ENCODE measurements at regions not wholly inside any gene's neighbourhood (a gene's known extent, or its start where the extent isn't known, plus 50 kb on each side); places are given as distances from the start of the nearest gene placed in this dataset.

DNA sequence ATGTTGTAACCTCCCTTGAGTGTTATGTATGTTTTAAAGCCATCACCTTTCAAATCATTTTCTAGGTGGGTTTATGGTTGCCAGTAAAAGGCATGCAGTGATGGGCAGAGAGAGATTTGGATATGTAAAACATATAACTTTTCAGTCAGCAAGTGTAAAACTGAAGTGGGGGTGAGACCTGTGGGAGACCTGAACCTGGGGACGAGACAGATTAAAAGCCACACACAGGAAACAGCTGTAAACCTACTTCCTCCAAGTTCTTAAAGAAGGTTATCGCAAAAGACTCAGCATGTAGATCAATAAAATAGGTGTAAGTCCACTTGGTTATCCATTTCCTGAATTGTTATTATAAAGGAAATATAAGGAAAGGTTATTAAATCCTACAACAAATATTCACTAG lies 76.6 kb downstream of the YIPF5 start:
- ChIA-PET CTCF (interaction anchor here (1.0 to 1.1 kb wide), 2 partner anchors 17 to 20 kb away, joined by 3 read pairs; no protein-coding TSS in a partner anchor), POLR2A (no interaction called here)
- DNase-seq (ENCODE audit: extremely low spot score): no peak
- TF ChIP-seq, protein P1, sequence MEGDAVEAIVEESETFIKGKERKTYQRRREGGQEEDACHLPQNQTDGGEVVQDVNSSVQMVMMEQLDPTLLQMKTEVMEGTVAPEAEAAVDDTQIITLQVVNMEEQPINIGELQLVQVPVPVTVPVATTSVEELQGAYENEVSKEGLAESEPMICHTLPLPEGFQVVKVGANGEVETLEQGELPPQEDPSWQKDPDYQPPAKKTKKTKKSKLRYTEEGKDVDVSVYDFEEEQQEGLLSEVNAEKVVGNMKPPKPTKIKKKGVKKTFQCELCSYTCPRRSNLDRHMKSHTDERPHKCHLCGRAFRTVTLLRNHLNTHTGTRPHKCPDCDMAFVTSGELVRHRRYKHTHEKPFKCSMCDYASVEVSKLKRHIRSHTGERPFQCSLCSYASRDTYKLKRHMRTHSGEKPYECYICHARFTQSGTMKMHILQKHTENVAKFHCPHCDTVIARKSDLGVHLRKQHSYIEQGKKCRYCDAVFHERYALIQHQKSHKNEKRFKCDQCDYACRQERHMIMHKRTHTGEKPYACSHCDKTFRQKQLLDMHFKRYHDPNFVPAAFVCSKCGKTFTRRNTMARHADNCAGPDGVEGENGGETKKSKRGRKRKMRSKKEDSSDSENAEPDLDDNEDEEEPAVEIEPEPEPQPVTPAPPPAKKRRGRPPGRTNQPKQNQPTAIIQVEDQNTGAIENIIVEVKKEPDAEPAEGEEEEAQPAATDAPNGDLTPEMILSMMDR (IDR thresholded peaks at IDR 0.05; ENCODE audit: control extremely low read depth, extremely low read depth, low read depth, missing control alignments): no peak

DNA sequence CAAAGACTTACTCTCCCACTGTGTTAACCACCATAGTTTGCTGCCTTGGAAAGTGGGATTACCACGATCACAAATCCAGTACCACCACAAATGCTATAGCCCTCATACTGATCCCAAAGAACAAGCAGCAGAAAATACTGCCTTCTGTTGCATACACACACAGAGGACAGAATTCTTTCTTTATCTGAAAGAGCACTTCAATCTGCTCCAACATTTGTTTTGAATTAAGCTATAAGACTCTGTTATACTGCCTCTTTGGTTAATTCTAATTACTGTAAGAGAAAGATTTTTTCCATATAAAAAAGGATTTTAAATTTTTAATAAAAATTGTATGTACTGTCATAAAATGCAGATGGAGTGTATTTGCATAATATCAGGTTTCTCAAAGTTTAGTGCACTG lies 69.8 kb downstream of the YIPF5 start:
- CTCF ChIA-PET: interaction anchor here (0.8 to 2.2 kb wide), 4 partner anchors 12 to 33 kb away, joined by 3 to 6 read pairs (median 4); no protein-coding TSS in a partner anchor
- TF ChIP-seq, protein P1 (IDR thresholded peaks at IDR 0.05; ENCODE audit: control extremely low read depth, extremely low read depth, low read depth, missing control alignments): no peak
- POLR2A ChIA-PET: no interaction called here
- no peak for DNase-seq (ENCODE audit: extremely low spot score)

DNA sequence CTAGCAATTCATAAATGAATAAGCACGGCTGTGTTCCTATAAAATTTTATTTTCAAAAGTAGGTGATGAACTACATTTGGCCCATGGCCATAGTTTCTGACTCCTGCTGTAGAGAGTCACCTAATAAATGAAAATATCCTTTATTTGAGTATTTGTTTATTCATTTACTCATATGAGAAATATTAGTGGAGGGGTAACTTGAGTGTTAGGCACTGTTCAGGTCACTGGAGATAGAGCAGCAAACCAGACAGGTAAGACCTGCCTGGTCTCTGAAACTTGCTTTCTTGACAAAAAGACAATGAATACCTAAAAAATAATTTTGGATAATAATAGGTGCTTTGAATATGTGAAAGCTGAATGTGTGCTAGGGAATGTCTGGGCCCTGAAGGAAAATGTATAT lies 68.8 kb downstream of the YIPF5 start:
- ChIA-PET CTCF (interaction anchor here (1.1 to 2.2 kb wide), 5 partner anchors 9 to 26 kb away, joined by 3 to 6 read pairs (median 3); no protein-coding TSS in a partner anchor), POLR2A (no interaction called here)
- TF ChIP-seq, protein P1 (IDR thresholded peaks at IDR 0.05; ENCODE audit: control extremely low read depth, extremely low read depth, low read depth, missing control alignments): no peak
- DNase-seq (ENCODE audit: extremely low spot score): no peak

DNA sequence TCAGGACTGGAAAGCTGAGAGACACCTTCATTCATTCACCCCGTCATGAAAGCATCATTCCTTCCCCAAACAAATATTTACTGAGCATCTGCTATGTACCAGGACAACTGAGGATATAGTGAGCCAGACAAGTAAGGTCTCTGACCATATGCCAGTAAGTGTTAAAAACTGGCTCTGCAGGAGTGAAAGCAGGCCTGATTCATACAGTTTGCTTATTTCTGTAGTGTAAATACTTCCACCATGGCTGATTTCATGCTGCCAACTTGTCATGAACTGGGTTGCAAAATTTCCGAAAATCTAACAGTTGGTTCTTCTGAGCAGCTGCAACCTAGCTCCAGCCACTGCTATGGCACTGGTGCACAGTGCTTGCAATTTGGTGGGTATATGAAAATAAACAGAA lies 68.1 kb downstream of the YIPF5 start:
- CTCF ChIA-PET: interaction anchor here (1.1 kb wide), 1 partner anchor 26 kb away, joined by 3 read pairs; no protein-coding TSS in a partner anchor
- POLR2A ChIA-PET: no interaction called here
- TF ChIP-seq, protein P1 (IDR thresholded peaks at IDR 0.05; ENCODE audit: control extremely low read depth, extremely low read depth, low read depth, missing control alignments): no peak
- no peak for DNase-seq (ENCODE audit: extremely low spot score)

DNA sequence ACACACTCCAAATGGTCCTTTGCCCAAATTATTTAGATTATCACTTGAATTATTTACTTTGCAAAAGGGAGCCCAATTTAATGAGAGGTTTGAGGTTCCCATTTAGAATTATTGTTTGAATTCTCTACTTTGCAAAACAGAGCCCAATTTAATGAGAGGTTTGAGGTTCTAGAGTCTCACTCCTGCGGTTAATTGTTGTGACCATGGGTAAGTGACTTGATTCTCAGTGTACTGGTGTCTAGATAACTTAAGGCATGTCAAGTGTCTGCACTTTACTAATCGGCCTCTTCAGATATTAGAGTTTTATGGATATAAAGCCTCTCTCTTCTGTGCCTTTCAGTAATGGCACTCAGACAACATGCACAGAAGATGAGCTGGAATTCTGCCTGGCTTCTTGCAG lies 67.5 kb downstream of the YIPF5 start:
- DNase-seq (ENCODE audit: extremely low spot score): no peak
- TF ChIP-seq, protein P1 (IDR thresholded peaks at IDR 0.05; ENCODE audit: control extremely low read depth, extremely low read depth, low read depth, missing control alignments): no peak
- ChIA-PET CTCF (interaction anchor here (1.1 kb wide), 1 partner anchor 10 kb away, joined by 4 read pairs; no protein-coding TSS in a partner anchor), POLR2A (no interaction called here)

DNA sequence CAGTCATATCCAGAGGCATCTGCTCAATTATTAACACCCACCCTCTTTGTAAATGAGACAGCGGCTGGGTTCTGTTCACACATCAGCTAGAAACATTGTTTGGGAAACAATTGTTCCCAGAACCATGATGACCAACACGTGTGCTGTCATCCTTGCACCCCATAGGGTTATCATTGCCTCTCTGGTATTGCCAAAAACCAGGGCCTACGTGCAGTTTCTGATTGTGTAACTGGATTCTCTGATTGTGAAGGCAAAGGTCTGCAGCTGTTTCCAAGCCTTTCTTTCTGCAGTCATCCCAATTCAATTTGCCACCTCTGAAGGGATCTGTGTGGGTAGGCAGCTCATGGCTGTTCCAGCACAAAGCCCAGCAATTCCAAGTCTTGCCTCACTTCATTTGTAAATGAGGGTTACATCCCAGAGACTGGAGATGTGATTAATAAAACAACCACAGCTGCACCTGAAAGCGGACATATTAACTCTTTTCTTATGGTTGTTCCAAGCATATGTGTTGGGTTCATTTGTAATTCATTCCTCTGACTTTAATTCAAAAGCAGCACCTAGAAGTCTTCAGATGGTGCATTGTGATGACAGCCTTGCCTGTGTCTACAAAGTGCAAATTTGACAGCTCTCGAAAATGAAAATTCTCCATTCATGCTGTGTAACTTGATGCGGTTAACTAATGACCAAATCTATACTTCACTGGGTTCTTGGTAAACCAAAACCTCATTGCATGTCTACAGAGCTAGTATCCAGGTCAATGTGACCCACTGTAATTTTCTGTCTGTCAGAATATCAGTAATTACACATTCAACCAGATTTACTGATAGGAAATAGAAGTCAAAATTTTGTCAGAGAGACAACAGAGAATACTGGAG lies 66.6 kb downstream of the YIPF5 start:
- ChIA-PET POLR2A (no interaction called here), CTCF (interaction anchor here (1.1 kb wide), 1 partner anchor 9 kb away, joined by 4 read pairs; no protein-coding TSS in a partner anchor)
- TF ChIP-seq, protein P1 (IDR thresholded peaks at IDR 0.05; ENCODE audit: control extremely low read depth, extremely low read depth, low read depth, missing control alignments): no peak
- no peak for DNase-seq (ENCODE audit: extremely low spot score)

Measured in GM10248 (cell line).